C4-2B (cell line): ENCODE measurements at regions not wholly inside any gene's neighbourhood (a gene's known extent, or its start where the extent isn't known, plus 50 kb on each side); places are given as distances from the start of the nearest gene placed in this dataset.
A peak's percentile ranks its signal among the peaks of the same experiment; 100 is the strongest.

ENCODE experiments used
- ZFX ChIP-seq: fragments of 450-650 bp; IDR thresholded peaks from 2 replicates; pipeline ENCODE4 v1.6.1; 2017
- TF ChIP-seq, protein P1 (sequence below): fragments of 450-650 bp; conservative IDR thresholded peaks from 2 replicates; pipeline ENCODE4 v1.5.1; 2017; ENCODE audit warnings: mild to moderate bottlenecking

DNA sequence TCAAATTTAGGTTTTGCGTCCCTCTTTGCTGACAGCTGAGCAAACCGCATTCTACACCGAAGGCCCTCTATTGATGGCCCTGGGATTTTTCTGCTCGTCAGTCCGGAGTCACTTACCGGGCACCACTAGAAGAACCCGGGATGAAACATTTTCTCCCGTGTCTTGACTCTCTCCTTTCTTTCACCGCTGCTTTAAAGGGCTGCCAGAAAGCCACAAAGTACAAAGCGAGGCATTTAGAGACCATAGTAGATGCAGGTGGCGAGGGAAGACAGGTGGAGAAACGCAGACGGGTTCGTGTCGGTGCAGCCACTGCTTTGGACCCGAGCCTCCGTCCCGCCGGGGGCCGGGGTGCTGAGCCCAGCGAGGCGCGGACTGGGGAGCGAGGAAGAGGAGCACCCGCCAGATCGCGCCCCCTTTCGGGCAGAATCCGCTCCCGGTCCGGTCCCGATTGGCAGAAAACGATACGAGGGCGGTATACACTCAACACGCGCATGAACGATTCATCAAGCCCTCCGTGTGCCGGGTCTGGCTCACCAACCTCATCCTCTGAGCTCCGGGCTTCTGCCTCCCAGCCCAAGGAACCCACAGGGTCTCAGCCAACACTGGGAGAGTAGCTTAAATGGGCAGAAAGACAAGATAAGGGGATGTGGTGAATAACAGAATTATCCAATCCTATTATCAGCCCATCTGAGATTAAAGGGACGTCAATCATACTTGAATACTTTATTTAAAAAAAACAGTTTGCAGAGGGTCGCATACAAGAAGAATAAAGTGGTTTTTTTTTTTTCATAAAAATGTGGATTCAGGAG is 84.9 kb downstream of the TRIM27 start:
- TF ChIP-seq, protein P1, sequence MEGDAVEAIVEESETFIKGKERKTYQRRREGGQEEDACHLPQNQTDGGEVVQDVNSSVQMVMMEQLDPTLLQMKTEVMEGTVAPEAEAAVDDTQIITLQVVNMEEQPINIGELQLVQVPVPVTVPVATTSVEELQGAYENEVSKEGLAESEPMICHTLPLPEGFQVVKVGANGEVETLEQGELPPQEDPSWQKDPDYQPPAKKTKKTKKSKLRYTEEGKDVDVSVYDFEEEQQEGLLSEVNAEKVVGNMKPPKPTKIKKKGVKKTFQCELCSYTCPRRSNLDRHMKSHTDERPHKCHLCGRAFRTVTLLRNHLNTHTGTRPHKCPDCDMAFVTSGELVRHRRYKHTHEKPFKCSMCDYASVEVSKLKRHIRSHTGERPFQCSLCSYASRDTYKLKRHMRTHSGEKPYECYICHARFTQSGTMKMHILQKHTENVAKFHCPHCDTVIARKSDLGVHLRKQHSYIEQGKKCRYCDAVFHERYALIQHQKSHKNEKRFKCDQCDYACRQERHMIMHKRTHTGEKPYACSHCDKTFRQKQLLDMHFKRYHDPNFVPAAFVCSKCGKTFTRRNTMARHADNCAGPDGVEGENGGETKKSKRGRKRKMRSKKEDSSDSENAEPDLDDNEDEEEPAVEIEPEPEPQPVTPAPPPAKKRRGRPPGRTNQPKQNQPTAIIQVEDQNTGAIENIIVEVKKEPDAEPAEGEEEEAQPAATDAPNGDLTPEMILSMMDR, result peak; percentile 88
- TF ChIP-seq ZFX, result no peak
